ENCODE measurements at regions not wholly inside any gene's neighbourhood (a gene's known extent, or its start where the extent isn't known, plus 50 kb on each side); places are given as distances from the start of the nearest gene placed in this dataset.

DNA sequence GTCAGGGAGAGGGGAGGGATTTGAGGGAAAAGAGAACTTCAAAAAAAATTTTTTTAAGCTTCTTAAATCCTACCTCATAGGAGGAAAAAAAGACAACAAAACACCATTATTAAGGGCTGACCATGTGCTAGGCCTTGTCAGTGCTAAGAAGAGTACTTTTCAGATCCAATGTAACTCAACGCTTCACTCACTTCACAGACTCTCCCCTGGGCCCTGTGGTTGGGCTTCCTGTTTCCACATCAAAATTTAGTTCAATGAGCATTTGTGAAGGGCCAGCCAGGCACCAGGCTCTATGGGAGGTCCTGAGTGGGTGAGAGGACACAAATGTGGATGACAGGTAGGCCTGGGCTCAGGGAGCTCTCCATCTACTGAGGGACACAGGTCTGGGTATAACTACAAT is 249.8 kb downstream of the PTEN start:
- Mint-ChIP-seq H3K9me3 (no peaks in the 10 kb centered on the region), H3K4me1 (ENCODE audit: low read depth) (peaks cover 24% of the 10 kb centered on the region), H3K27me3 (ENCODE audit: insufficient read depth) (no peaks in the 10 kb centered on the region), H3K36me3 (ENCODE audit: low read depth) (no peaks in the 10 kb centered on the region), H3K27ac (no peak overlapping the region), H3K4me3 (no peak overlapping the region)
- TF ChIP-seq, protein P1, sequence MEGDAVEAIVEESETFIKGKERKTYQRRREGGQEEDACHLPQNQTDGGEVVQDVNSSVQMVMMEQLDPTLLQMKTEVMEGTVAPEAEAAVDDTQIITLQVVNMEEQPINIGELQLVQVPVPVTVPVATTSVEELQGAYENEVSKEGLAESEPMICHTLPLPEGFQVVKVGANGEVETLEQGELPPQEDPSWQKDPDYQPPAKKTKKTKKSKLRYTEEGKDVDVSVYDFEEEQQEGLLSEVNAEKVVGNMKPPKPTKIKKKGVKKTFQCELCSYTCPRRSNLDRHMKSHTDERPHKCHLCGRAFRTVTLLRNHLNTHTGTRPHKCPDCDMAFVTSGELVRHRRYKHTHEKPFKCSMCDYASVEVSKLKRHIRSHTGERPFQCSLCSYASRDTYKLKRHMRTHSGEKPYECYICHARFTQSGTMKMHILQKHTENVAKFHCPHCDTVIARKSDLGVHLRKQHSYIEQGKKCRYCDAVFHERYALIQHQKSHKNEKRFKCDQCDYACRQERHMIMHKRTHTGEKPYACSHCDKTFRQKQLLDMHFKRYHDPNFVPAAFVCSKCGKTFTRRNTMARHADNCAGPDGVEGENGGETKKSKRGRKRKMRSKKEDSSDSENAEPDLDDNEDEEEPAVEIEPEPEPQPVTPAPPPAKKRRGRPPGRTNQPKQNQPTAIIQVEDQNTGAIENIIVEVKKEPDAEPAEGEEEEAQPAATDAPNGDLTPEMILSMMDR (IDR thresholded peaks at IDR 0.05), result no peak
- no peak for DNase-seq

DNA sequence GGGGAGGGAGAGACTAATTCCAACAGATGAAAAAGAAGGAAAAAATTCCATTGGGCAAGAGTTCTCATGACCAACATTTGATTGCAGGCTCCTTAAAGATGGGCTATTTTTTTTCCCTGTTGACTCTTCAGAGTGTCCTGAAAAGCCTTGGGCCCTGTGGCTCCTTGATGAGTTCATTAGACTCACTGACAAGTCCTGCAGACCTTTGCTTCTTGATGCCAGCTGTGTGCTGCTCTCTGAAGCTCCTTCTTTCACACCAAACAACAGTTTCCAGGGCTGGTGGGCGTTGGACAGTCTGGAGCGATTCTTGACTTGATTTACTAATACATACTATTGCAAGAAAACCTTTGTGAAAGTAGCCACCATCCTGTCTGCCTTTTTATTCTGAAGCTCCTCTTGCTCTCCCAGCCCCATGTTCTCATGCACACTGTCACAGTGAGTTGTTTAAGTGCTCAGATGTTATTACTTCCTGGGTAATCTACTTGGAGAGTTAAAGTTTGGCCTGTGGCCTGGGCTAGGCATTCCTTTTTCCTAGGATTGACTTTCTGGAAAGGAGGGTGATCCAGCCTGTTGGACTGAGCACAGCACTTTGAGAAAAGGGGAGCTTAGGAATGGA is 250.3 kb downstream of the PTEN start:
- no peak for DNase-seq
- no peaks in the 10 kb centered on the region for H3K36me3 Mint-ChIP-seq (ENCODE audit: low read depth)
- TF ChIP-seq, protein P1 (IDR thresholded peaks at IDR 0.05), result no peak
- H3K9me3 Mint-ChIP-seq, result no peaks in the 10 kb centered on the region
- H3K4me1 Mint-ChIP-seq (ENCODE audit: low read depth), result peaks cover 22% of the 10 kb centered on the region
- H3K27ac Mint-ChIP-seq, result no peak overlapping the region
- H3K4me3 Mint-ChIP-seq, result no peak overlapping the region
- no peaks in the 10 kb centered on the region for H3K27me3 Mint-ChIP-seq (ENCODE audit: insufficient read depth)

DNA sequence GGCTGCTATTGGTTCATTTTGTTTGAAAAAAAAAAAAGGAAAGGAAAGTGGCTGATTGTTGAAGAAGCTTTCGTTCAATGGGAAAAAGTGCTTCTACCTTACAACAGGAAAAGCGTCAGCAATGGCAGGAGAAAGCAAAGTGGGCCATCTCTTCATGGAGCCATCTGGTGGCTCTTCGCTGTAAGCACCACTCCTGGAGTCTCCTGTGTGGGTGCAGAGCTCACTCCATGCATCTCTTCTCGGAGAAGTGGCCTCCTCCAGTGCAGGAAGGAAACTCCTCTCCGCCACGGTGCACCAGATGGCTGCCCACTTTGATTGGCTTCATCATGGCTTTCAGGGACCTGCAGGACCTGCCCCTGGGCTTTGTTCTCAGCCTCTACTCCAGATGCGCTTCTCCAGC is 250.9 kb downstream of the PTEN start:
- no peaks in the 10 kb centered on the region for H3K27me3 Mint-ChIP-seq (ENCODE audit: insufficient read depth)
- H3K9me3 Mint-ChIP-seq, result no peaks in the 10 kb centered on the region
- no peak overlapping the region for H3K4me3 Mint-ChIP-seq
- no peak for DNase-seq
- no peak overlapping the region for H3K27ac Mint-ChIP-seq
- H3K36me3 Mint-ChIP-seq (ENCODE audit: low read depth), result no peaks in the 10 kb centered on the region
- H3K4me1 Mint-ChIP-seq (ENCODE audit: low read depth), result peaks cover 22% of the 10 kb centered on the region
- TF ChIP-seq, protein P1 (IDR thresholded peaks at IDR 0.05), result peak; percentile 59

DNA sequence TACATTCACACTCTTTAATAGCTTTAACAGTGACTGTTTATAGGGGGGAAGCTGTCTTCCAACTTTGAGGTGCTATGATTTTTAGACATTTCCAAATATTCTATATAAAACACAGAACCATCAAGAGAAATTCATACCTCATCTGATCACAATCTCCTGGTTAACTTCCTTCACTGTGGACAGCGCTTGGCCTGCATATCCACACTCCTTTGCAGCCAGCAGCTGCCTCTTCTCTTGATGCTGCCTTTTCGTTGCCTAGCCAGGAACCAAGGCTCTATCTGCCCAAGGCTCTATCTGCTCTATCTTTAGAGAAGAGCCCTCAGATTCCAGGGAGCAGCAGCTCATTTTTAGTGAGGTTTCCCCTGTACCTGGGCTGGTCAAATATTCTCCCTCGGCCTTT is 252.0 kb downstream of the PTEN start:
- Mint-ChIP-seq H3K27ac (no peak overlapping the region), H3K27me3 (ENCODE audit: insufficient read depth) (no peaks in the 10 kb centered on the region; the same call in 1 of the 2 replicates), H3K4me1 (ENCODE audit: low read depth) (peaks cover 11% of the 10 kb centered on the region), H3K9me3 (no peaks in the 10 kb centered on the region), H3K4me3 (no peak overlapping the region), H3K36me3 (ENCODE audit: low read depth) (no peaks in the 10 kb centered on the region)
- TF ChIP-seq, protein P1 (IDR thresholded peaks at IDR 0.05), result no peak
- no peak for DNase-seq

DNA sequence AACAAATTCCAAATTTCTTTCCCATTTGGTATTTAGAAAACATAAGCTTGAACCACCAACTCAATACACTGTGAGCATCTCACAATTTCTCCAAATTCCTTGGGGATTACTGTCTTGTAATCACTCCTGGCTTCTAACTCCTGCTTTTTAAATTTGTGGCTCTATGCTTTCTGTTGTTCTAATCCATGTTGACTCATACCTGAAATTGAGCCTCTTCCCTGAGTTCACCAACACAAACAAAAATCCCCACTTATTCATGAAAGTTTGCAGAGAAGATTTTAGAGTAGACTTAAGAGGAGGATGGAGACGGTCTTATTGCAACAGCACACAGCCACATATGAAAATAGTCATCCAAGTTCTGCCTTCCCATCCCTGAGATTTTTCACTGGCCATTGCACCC is 252.5 kb downstream of the PTEN start:
- Mint-ChIP-seq H3K27ac (no peak overlapping the region), H3K36me3 (ENCODE audit: low read depth) (no peaks in the 10 kb centered on the region), H3K27me3 (ENCODE audit: insufficient read depth) (no peaks in the 10 kb centered on the region; the same call in 1 of the 2 replicates), H3K4me3 (no peak overlapping the region), H3K4me1 (ENCODE audit: low read depth) (peaks cover 6% of the 10 kb centered on the region), H3K9me3 (no peaks in the 10 kb centered on the region)
- TF ChIP-seq, protein P1 (IDR thresholded peaks at IDR 0.05), result no peak
- peak; percentile 86 for DNase-seq
